ENCODE measurements at regions not wholly inside any gene's neighbourhood (a gene's known extent, or its start where the extent isn't known, plus 50 kb on each side); places are given as distances from the start of the nearest gene placed in this dataset.

- H4K20me1 ChIP-seq (replicated peaks; ENCODE audit: insufficient read depth): no peaks in the 10 kb centered on the region
- no peaks in the 10 kb centered on the region for H3K9me3 Mint-ChIP-seq
- no peak overlapping the region for H3K27ac Mint-ChIP-seq
- H3K4me2 ChIP-seq: no peak overlapping the region
- no peak overlapping the region for H3K4me3 Mint-ChIP-seq
- H3K4me1 ChIP-seq (ENCODE audit: insufficient read depth): no peaks in the 10 kb centered on the region
- DNase-seq (ENCODE audit: low spot score) (no peak), ATAC-seq (no peak)
- H3K27ac ChIP-seq (ENCODE audit: low read depth): no peak overlapping the region
- no peak for TF ChIP-seq ZNF331 (CRISPR knock-in tag; IDR thresholded peaks at IDR 0.05; ENCODE audit: low read depth)
- TF ChIP-seq STAT1 (IDR thresholded peaks at IDR 0.05; ENCODE audit: unreplicated experiment): no peak
- TF ChIP-seq EZH2phosphoT487 (IDR thresholded peaks at IDR 0.05; ENCODE audit: unreplicated experiment): no peak
- TF ChIP-seq POLR2AphosphoS5 (IDR thresholded peaks at IDR 0.05; ENCODE audit: low read depth): no peak
- no peak for TF ChIP-seq EZH2 (IDR thresholded peaks at IDR 0.05; ENCODE audit: low read depth, unreplicated experiment)
- TF ChIP-seq CREB1 (CRISPR knock-in tag; IDR thresholded peaks at IDR 0.05; ENCODE audit: low read depth): no peak
- TF ChIP-seq CTCF (conservative IDR thresholded peaks at IDR 0.05; ENCODE audit: low read depth in 2 of 2): no peak
- TF ChIP-seq ZNF462 (CRISPR knock-in tag; IDR thresholded peaks at IDR 0.05): no peak
- no peak for TF ChIP-seq NANOG (IDR thresholded peaks at IDR 0.05; ENCODE audit: borderline replicate concordance)
- TF ChIP-seq ETS1 (IDR thresholded peaks at IDR 0.05): no peak
- TF ChIP-seq ZNF114 (CRISPR knock-in tag; IDR thresholded peaks at IDR 0.05): no peak
- TF ChIP-seq JUNB (IDR thresholded peaks at IDR 0.05; ENCODE audit: unreplicated experiment): no peak
- no peak for TF ChIP-seq REST (IDR thresholded peaks at IDR 0.05; ENCODE audit: unreplicated experiment)
- H3K27me3 ChIP-seq (ENCODE audit: insufficient read depth): no peaks in the 10 kb centered on the region
- no peaks in the 10 kb centered on the region; the same call in 2 of the 3 replicates for H3K36me3 Mint-ChIP-seq (ENCODE audit: low read depth)
- no peaks in the 10 kb centered on the region for H3K27me3 Mint-ChIP-seq (ENCODE audit: insufficient read depth, low read depth, poor library complexity)
- H3K4me1 Mint-ChIP-seq: peaks cover 5% of the 10 kb centered on the region
- H3K4me3 ChIP-seq: no peak overlapping the region
- H3K79me2 ChIP-seq (replicated peaks; ENCODE audit: insufficient read depth): no peaks in the 10 kb centered on the region
- H3K36me3 ChIP-seq (ENCODE audit: insufficient read depth): no peaks in the 10 kb centered on the region
- no peaks in the 10 kb centered on the region for H3F3A ChIP-seq (replicated peaks; ENCODE audit: low read depth)
- H3K9me2 ChIP-seq (ENCODE audit: insufficient read depth): no peaks in the 10 kb centered on the region
- no peak overlapping the region for H2AFZ ChIP-seq
These were observed 109.0 kb upstream of the DTNA start for GRCh38 chr18:34600874-34601656.

Measured in GM23338 (cell line).